ENCODE measurements at regions not wholly inside any gene's neighbourhood (a gene's known extent, or its start where the extent isn't known, plus 50 kb on each side); places are given as distances from the start of the nearest gene placed in this dataset.
"Not testable (repeated sequence)": the region's sequence is repeated elsewhere in the genome, so short reads cannot be mapped to it uniquely, and the experiment has no call there.

GRCh38 chr3:190176933-190177525 lies 56.3 kb upstream of the P3H2 start:
- ATAC-seq; intact Hi-C loops (cut with micrococcal nuclease); H3K36me3 ChIP-seq (ENCODE audit: control insufficient read depth, insufficient read depth, low read length); H3K27ac ChIP-seq (ENCODE audit: extremely low read depth, low read depth, low read length); FAIRE-seq; H3K9ac ChIP-seq (ENCODE audit: insufficient read depth in 1 of 2, low read depth in 2 of 2, low read length in 2 of 2); H3K9me1 ChIP-seq (ENCODE audit: control insufficient read depth, insufficient read depth, low read length); H3K4me1 ChIP-seq (replicated peaks in 1 of 2; ENCODE audit: control insufficient read depth in 2 of 2, insufficient read depth in 2 of 2, low read length in 2 of 2); in situ Hi-C loops (cut with MboI); POLR2A ChIA-PET; H3K9me3 ChIP-seq (replicated peaks; ENCODE audit: control insufficient read depth, insufficient read depth, low read depth, low read length); H3K4me2 ChIP-seq (ENCODE audit: insufficient read depth, low read length); DNase-seq (ENCODE audit: extremely low read depth in 1 of 4, low spot score in 3 of 4); H3K27me3 ChIP-seq (ENCODE audit: control insufficient read depth in 2 of 2, insufficient read depth in 2 of 2, low read length in 2 of 2); H3K79me2 ChIP-seq (ENCODE audit: control insufficient read depth, insufficient read depth, low read length); BruUV-seq (replicated peaks); H4K20me1 ChIP-seq (replicated peaks; ENCODE audit: control insufficient read depth, insufficient read depth, low read length); CTCF ChIA-PET (ENCODE audit: low intra/inter-chr PET ratio); H3K4me3 ChIP-seq; H2AFZ ChIP-seq (ENCODE audit: low read depth, low read length): not testable (repeated sequence)
- 7% methylated on average over 11 of the region's 39 CpGs for WGBS (ENCODE audit: insufficient coverage, low coverage, missing lambda C conversion rate)

- H3K4me3 ChIP-seq; BruUV-seq (replicated peaks); CTCF ChIA-PET (ENCODE audit: low intra/inter-chr PET ratio); H3K9me1 ChIP-seq (ENCODE audit: control insufficient read depth, insufficient read depth, low read length); ATAC-seq; POLR2A ChIA-PET; H3K4me2 ChIP-seq (ENCODE audit: insufficient read depth, low read length); H4K20me1 ChIP-seq (replicated peaks; ENCODE audit: control insufficient read depth, insufficient read depth, low read length); H3K27me3 ChIP-seq (ENCODE audit: control insufficient read depth in 2 of 2, insufficient read depth in 2 of 2, low read length in 2 of 2); H2AFZ ChIP-seq (ENCODE audit: low read depth, low read length); H3K27ac ChIP-seq (ENCODE audit: extremely low read depth, low read depth, low read length); H3K9ac ChIP-seq (ENCODE audit: insufficient read depth in 1 of 2, low read depth in 2 of 2, low read length in 2 of 2); FAIRE-seq; H3K36me3 ChIP-seq (ENCODE audit: control insufficient read depth, insufficient read depth, low read length); H3K79me2 ChIP-seq (ENCODE audit: control insufficient read depth, insufficient read depth, low read length); intact Hi-C loops (cut with micrococcal nuclease); in situ Hi-C loops (cut with MboI); H3K9me3 ChIP-seq (replicated peaks; ENCODE audit: control insufficient read depth, insufficient read depth, low read depth, low read length); H3K4me1 ChIP-seq (replicated peaks in 1 of 2; ENCODE audit: control insufficient read depth in 2 of 2, insufficient read depth in 2 of 2, low read length in 2 of 2): not testable (repeated sequence)
- 4% methylated on average over 10 of the region's 10 CpGs for WGBS (ENCODE audit: insufficient coverage, low coverage, missing lambda C conversion rate)
- DNase-seq (ENCODE audit: extremely low read depth in 1 of 4, low spot score in 3 of 4) = peak in 1 of 4 experiments; percentile 3
Measured at GRCh38 chr3:190176106-190176505, 55.4 kb upstream of the P3H2 start.

Data from K562 (cell line).